PFSK-1 (cell line): ENCODE measurements at regions not wholly inside any gene's neighbourhood (a gene's known extent, or its start where the extent isn't known, plus 50 kb on each side); places are given as distances from the start of the nearest gene placed in this dataset.

ENCODE experiments used
- FOXP2 ChIP-seq: optimal IDR thresholded peaks from 2 replicates; pipeline ENCODE3; 2011; ENCODE audit warnings: borderline replicate concordance, control low read depth, inconsistent platforms; ENCODE audit not compliant: insufficient read depth; ENCODE audit errors: extremely low read length, extremely low read depth
- POLR2AphosphoS5 ChIP-seq: IDR thresholded peaks from 2 replicates; pipeline ENCODE4 v1.6.1; 2012; ENCODE audit warnings: low read depth, mild to moderate bottlenecking, control low read depth, low read length, moderate library complexity
- REST ChIP-seq, 2 experiments: IDR thresholded peaks; 2 replicates each; pipeline versions ENCODE4 v1.6.1 to v1.8.0; 2011 to 2012; ENCODE audit warnings: low read depth in 2 of 2, low read length in 2 of 2, control low read depth in 1 of 2, inconsistent platforms in 1 of 2, mild to moderate bottlenecking in 1 of 2, moderate library complexity in 1 of 2; ENCODE audit not compliant: insufficient read depth in 1 of 2
- SIN3A ChIP-seq: IDR thresholded peaks from 2 replicates; pipeline ENCODE4 v1.6.1; 2012; ENCODE audit warnings: mild to moderate bottlenecking, low read length, moderate library complexity, borderline replicate concordance; ENCODE audit not compliant: insufficient read depth
- TAF1 ChIP-seq: IDR thresholded peaks from 2 replicates; pipeline ENCODE4 v1.6.1; 2012; ENCODE audit warnings: low read length, control low read depth, borderline replicate concordance; ENCODE audit not compliant: insufficient read depth

DNA sequence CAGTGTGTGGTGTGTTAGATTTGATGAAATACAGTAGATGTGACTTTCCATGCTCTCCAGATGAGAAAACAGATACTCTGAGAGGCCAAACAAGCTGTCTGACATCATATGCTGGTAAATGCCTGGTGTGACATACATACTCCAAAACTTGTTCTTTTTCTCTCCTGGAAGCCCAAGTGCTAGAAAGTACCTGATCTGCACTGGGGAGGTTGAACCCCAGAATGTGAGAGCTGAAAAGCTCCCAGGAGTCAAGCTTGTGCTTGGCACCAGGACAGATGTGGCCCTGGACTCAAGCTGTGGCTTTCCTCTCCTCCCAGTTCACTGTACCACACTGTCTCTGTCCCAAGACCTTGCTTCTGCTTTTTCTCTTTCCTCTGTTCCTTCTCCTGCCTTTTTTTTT lies 389.0 kb upstream of the USP24 start:
- no peak for TF ChIP-seq SIN3A
- no peak for TF ChIP-seq REST (IDR thresholded peaks at IDR 0.05; ENCODE audit: insufficient read depth in 1 of 2, low read depth in 2 of 2, low read length in 2 of 2)
- no peak for TF ChIP-seq POLR2AphosphoS5
- no peak for TF ChIP-seq TAF1
- TF ChIP-seq FOXP2 = no peak
